ENCODE measurements at regions not wholly inside any gene's neighbourhood (a gene's known extent, or its start where the extent isn't known, plus 50 kb on each side); places are given as distances from the start of the nearest gene placed in this dataset.

DNA sequence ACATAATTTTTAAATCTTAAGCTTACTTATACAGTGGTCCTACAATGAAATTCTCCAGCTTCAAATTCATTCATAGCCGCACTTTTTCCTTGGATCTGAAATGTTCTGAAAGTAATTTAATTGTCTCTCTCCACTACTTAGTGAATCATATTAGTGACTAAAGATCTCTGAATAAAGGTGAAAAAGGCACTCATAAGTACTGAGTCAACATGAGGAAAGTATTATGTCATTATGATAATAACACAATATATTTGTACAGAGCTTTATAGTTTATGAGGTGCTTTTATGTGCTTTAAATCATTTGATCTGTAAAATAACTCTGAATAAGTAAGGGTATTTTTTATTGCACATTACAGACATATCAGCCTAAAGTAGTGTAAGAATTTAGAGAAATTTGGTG lies 628.2 kb upstream of the SLITRK5 start:
- Histone ChIP-seq H3K27ac (ENCODE audit: low read length) (no peak overlapping the region), H3K9me3 (ENCODE audit: control insufficient read depth, low read depth, low read length) (no peaks in the 10 kb centered on the region)

GRCh38 chr13:87052731-87053130 lies 618.4 kb upstream of the SLITRK5 start:
- H3K36me3 ChIP-seq (ENCODE audit: control insufficient read depth, insufficient read depth, low read length): no peaks in the 10 kb centered on the region
- H3K9me3 ChIP-seq (ENCODE audit: control insufficient read depth, low read depth, low read length): no peaks in the 10 kb centered on the region
- whole genome bisulfite sequencing (ENCODE audit: insufficient coverage, low lambda C conversion rate): no CpG with 5 or more reads among the region's 4 CpGs
- H3K27ac ChIP-seq (ENCODE audit: low read length): no peak overlapping the region
- DNase-seq: no peak
- H3K4me3 ChIP-seq (ENCODE audit: low read length): no peak overlapping the region
- no peaks in the 10 kb centered on the region for H3K27me3 ChIP-seq (ENCODE audit: control insufficient read depth, insufficient read depth, low read length)
- H3K4me1 ChIP-seq (ENCODE audit: control insufficient read depth, insufficient read depth, low read length): no peaks in the 10 kb centered on the region

More for the DNA sequence above, 628.2 kb upstream of the SLITRK5 start:
- DNase-seq: no peak
- H3K4me1 ChIP-seq (ENCODE audit: control insufficient read depth, insufficient read depth, low read length): no peaks in the 10 kb centered on the region
- H3K36me3 ChIP-seq (ENCODE audit: control insufficient read depth, insufficient read depth, low read length): no peaks in the 10 kb centered on the region
- no peaks in the 10 kb centered on the region for H3K27me3 ChIP-seq (ENCODE audit: control insufficient read depth, insufficient read depth, low read length)
- 100% methylated on average over 1 of the region's 1 CpG for WGBS (ENCODE audit: insufficient coverage, low lambda C conversion rate)
- no peak overlapping the region for H3K4me3 ChIP-seq (ENCODE audit: low read length)

- Histone ChIP-seq H3K36me3 (ENCODE audit: control insufficient read depth, insufficient read depth, low read length) (no peaks in the 10 kb centered on the region), H3K27me3 (ENCODE audit: control insufficient read depth, insufficient read depth, low read length) (no peaks in the 10 kb centered on the region), H3K9me3 (ENCODE audit: control insufficient read depth, low read depth, low read length) (no peaks in the 10 kb centered on the region), H3K27ac (ENCODE audit: low read length) (no peak overlapping the region), H3K4me3 (ENCODE audit: low read length) (no peak overlapping the region), H3K4me1 (ENCODE audit: control insufficient read depth, insufficient read depth, low read length) (no peaks in the 10 kb centered on the region)
- WGBS (ENCODE audit: insufficient coverage, low lambda C conversion rate): 30% methylated on average over 1 of the region's 3 CpGs
- no peak for DNase-seq
Measured at GRCh38 chr13:87057807-87058520, 613.2 kb upstream of the SLITRK5 start.

DNA sequence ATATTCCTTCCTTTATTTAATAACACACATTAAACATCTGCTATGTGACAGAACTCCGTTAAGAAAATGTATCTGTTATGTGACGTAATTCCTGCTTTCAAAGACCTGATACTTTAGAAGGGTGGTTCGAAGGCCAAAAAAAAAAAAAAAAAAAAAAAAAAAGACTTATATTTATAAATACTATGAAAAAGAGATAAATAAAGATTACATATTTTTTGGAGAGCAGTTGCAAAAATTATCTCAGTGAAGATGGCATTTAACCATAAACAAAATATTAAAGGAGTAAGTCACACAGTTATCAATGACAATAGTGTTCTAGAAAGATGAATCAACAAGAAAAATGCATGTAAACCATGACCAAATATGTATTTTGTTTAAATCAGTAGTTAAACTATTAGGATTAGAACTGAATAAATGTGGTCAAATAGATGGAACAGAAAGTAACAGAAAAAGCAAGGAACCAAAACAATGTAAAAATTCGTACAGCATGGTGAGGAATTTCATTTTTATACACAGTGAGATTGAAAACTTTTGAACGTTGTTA lies 612.3 kb upstream of the SLITRK5 start:
- no peaks in the 10 kb centered on the region for H3K27me3 ChIP-seq (ENCODE audit: control insufficient read depth, insufficient read depth, low read length)
- no peaks in the 10 kb centered on the region for H3K9me3 ChIP-seq (ENCODE audit: control insufficient read depth, low read depth, low read length)
- no peak for DNase-seq
- no peaks in the 10 kb centered on the region for H3K36me3 ChIP-seq (ENCODE audit: control insufficient read depth, insufficient read depth, low read length)
- WGBS (ENCODE audit: insufficient coverage, low lambda C conversion rate): 52% methylated on average over 2 of the region's 5 CpGs
- no peak overlapping the region for H3K27ac ChIP-seq (ENCODE audit: low read length)
- no peak overlapping the region for H3K4me3 ChIP-seq (ENCODE audit: low read length)
- H3K4me1 ChIP-seq (ENCODE audit: control insufficient read depth, insufficient read depth, low read length): no peaks in the 10 kb centered on the region

GRCh38 chr13:87078947-87079795 lies 592.0 kb upstream of the SLITRK5 start:
- no peaks in the 10 kb centered on the region for H3K36me3 ChIP-seq (ENCODE audit: control insufficient read depth, insufficient read depth, low read length)
- WGBS (ENCODE audit: insufficient coverage, low lambda C conversion rate): no CpG with 5 or more reads among the region's 34 CpGs
- no peak overlapping the region for H3K27ac ChIP-seq (ENCODE audit: low read length)
- H3K4me3 ChIP-seq (ENCODE audit: low read length): no peak overlapping the region
- DNase-seq: no peak
- H3K9me3 ChIP-seq (ENCODE audit: control insufficient read depth, low read depth, low read length): peaks cover 10% of the 10 kb centered on the region
- H3K4me1 ChIP-seq (ENCODE audit: control insufficient read depth, insufficient read depth, low read length): no peaks in the 10 kb centered on the region
- no peaks in the 10 kb centered on the region for H3K27me3 ChIP-seq (ENCODE audit: control insufficient read depth, insufficient read depth, low read length)

GRCh38 chr13:87080100-87080779 lies 590.9 kb upstream of the SLITRK5 start:
- WGBS (ENCODE audit: insufficient coverage, low lambda C conversion rate): 93% methylated on average over 3 of the region's 27 CpGs
- no peak for DNase-seq
- Histone ChIP-seq H3K4me3 (ENCODE audit: low read length) (no peak overlapping the region), H3K27me3 (ENCODE audit: control insufficient read depth, insufficient read depth, low read length) (no peaks in the 10 kb centered on the region), H3K27ac (ENCODE audit: low read length) (no peak overlapping the region), H3K9me3 (ENCODE audit: control insufficient read depth, low read depth, low read length) (peaks cover 10% of the 10 kb centered on the region), H3K4me1 (ENCODE audit: control insufficient read depth, insufficient read depth, low read length) (no peaks in the 10 kb centered on the region), H3K36me3 (ENCODE audit: control insufficient read depth, insufficient read depth, low read length) (no peaks in the 10 kb centered on the region)

- DNase-seq: no peak
- Histone ChIP-seq H3K27ac (ENCODE audit: low read length) (no peak overlapping the region), H3K4me1 (ENCODE audit: control insufficient read depth, insufficient read depth, low read length) (no peaks in the 10 kb centered on the region), H3K4me3 (ENCODE audit: low read length) (no peak overlapping the region), H3K9me3 (ENCODE audit: control insufficient read depth, low read depth, low read length) (peaks cover 6% of the 10 kb centered on the region), H3K27me3 (ENCODE audit: control insufficient read depth, insufficient read depth, low read length) (no peaks in the 10 kb centered on the region), H3K36me3 (ENCODE audit: control insufficient read depth, insufficient read depth, low read length) (no peaks in the 10 kb centered on the region)
- 88% methylated on average over 4 of the region's 5 CpGs for WGBS (ENCODE audit: insufficient coverage, low lambda C conversion rate)
Measured at GRCh38 chr13:87084192-87084591, 587.0 kb upstream of the SLITRK5 start.

DNA sequence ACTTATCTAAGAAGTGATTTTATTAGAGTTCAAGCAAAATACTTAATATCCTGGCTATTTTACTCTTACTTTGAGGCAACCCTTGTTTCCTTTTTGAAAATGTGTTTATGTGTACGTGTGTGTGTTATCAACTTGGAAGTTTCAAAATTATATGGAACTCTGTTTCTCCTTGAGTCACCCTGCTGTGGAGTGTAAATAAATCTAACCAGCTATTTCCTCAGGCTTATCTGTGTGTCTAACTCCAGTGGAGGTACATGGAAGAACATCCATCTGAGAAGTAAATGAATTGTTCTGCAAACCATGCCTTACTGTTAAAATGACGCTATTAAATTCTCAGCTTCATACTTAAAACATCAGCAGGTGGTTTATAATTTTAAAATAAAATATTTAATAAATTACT lies 583.4 kb upstream of the SLITRK5 start:
- 100% methylated on average over 1 of the region's 2 CpGs for WGBS (ENCODE audit: insufficient coverage, low lambda C conversion rate)
- Histone ChIP-seq H3K27ac (ENCODE audit: low read length) (no peak overlapping the region), H3K36me3 (ENCODE audit: control insufficient read depth, insufficient read depth, low read length) (no peaks in the 10 kb centered on the region), H3K27me3 (ENCODE audit: control insufficient read depth, insufficient read depth, low read length) (no peaks in the 10 kb centered on the region), H3K4me1 (ENCODE audit: control insufficient read depth, insufficient read depth, low read length) (no peaks in the 10 kb centered on the region), H3K9me3 (ENCODE audit: control insufficient read depth, low read depth, low read length) (no peaks in the 10 kb centered on the region), H3K4me3 (ENCODE audit: low read length) (no peak overlapping the region)
- no peak for DNase-seq

GRCh38 chr13:87089391-87089790 lies 581.8 kb upstream of the SLITRK5 start:
- H3K27me3 ChIP-seq (ENCODE audit: control insufficient read depth, insufficient read depth, low read length): no peaks in the 10 kb centered on the region
- H3K27ac ChIP-seq (ENCODE audit: low read length): no peak overlapping the region
- no peaks in the 10 kb centered on the region for H3K9me3 ChIP-seq (ENCODE audit: control insufficient read depth, low read depth, low read length)
- no peak overlapping the region for H3K4me3 ChIP-seq (ENCODE audit: low read length)
- no peaks in the 10 kb centered on the region for H3K4me1 ChIP-seq (ENCODE audit: control insufficient read depth, insufficient read depth, low read length)
- WGBS (ENCODE audit: insufficient coverage, low lambda C conversion rate): 100% methylated on average over 1 of the region's 4 CpGs
- DNase-seq: no peak
- no peaks in the 10 kb centered on the region for H3K36me3 ChIP-seq (ENCODE audit: control insufficient read depth, insufficient read depth, low read length)

- WGBS (ENCODE audit: insufficient coverage, low lambda C conversion rate): 73% methylated on average over 2 of the region's 2 CpGs
- no peaks in the 10 kb centered on the region for H3K36me3 ChIP-seq (ENCODE audit: control insufficient read depth, insufficient read depth, low read length)
- H3K27ac ChIP-seq (ENCODE audit: low read length): no peak overlapping the region
- H3K27me3 ChIP-seq (ENCODE audit: control insufficient read depth, insufficient read depth, low read length): no peaks in the 10 kb centered on the region
- no peak for DNase-seq
- no peaks in the 10 kb centered on the region for H3K9me3 ChIP-seq (ENCODE audit: control insufficient read depth, low read depth, low read length)
- H3K4me3 ChIP-seq (ENCODE audit: low read length): no peak overlapping the region
- H3K4me1 ChIP-seq (ENCODE audit: control insufficient read depth, insufficient read depth, low read length): no peaks in the 10 kb centered on the region
Measured at GRCh38 chr13:87093399-87093798, 577.8 kb upstream of the SLITRK5 start.
